GM19023 (cell line): ENCODE measurements at regions not wholly inside any gene's neighbourhood (a gene's known extent, or its start where the extent isn't known, plus 50 kb on each side); places are given as distances from the start of the nearest gene placed in this dataset.

Source experiments
- ATAC-seq: cut with Tn5 transposase; IDR thresholded peaks from one replicate; pipeline ENCODE4 v1.9.1; 2021; ENCODE audit warnings: mild to moderate bottlenecking, moderate library complexity; ENCODE audit not compliant: unreplicated experiment

DNA sequence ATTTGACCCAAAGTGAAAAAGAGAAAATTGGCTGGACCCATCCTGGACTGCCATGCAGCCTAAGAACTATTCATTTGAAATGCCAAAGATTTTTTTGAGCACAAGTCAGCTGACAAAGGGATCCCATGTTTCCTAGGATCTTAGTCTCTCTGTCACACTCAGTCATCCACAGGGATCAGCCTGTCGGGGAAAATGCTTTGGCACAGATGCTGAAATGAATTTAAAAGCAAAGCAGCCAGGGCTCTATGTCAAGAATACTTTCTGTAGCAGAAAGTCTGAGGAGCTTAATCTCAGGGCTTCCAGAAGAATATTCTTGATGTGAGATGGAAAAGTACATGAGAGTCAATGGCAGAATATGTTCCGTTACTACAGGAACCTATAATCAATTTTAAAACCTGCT lies 1900.8 kb downstream of the MRPL39 start:
- ATAC-seq: no peak

DNA sequence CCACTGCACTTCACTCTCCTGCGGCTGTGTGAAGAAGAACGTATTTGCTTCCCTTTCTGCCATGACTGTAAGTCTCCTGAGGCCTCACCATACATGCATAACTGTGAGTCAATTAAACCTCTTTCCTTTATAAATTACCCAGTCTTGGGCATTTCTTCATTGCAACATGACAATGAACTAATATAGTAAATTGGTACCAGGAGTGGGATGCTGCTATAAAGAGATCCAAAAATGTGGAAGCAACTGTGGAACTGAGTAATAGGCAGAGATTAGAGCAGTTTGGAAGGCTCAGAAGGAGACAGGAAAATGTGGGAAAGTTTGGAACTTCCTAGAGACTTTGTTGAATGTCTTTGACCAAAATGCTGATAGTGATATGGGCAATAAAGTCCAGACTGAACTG lies 1907.9 kb downstream of the MRPL39 start:
- ATAC-seq: no peak

DNA sequence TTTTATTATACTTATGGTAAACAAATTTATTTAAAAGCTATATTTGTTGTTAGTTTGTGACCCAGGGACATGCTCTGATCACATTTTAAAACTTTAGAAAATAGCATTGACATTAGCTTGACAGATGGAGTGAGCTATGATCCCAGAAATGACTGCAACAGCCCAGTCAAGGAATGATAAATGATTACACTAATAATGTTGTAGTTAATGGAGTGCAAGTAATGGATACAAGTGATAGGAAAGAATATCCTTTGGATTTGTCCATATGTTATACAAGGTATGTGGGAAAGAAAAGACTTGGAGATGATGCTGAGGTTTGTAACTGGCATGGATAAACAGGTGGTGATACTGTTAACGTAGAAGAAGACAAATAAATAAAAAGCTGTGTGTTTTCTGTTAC lies 1908.7 kb downstream of the MRPL39 start:
- no peak for ATAC-seq

DNA sequence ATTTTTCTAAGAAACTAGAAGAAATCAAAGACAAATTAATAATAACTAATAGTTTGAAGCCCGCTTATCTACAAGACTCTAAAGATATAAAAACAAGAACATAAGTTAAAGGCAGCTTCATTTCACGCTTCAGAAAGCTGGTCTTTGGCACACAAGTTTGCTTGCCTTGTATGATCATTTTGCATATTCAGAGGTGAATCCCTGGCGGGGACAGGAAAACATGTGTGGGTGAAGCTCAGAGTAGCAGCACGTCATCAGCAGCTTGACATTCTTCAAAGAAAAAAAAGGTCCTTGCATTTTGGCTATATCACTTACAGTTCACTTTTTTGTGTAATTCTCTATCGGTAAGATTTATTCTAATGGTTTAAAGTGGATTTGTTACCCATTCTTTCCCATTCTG lies 1911.8 kb downstream of the MRPL39 start:
- ATAC-seq: no peak

DNA sequence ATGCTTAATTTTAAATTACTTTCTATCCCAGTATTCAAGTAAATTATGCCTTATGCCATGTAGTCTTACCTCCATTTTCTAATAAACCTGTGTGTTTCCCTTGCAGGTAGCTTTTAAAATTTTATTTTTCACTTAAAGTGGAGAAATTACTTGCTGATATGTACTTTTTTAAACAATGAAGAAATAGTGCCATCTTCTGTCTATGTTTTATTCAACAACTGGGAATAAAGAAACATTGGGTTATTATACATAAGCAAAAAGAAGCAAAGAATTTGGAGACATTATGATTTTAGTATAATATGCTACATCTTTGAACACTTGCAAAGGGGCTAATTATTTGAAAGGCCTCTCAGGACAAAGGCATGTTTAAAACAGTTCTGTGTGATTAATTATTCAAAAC lies 1912.9 kb downstream of the MRPL39 start:
- ATAC-seq: no peak

DNA sequence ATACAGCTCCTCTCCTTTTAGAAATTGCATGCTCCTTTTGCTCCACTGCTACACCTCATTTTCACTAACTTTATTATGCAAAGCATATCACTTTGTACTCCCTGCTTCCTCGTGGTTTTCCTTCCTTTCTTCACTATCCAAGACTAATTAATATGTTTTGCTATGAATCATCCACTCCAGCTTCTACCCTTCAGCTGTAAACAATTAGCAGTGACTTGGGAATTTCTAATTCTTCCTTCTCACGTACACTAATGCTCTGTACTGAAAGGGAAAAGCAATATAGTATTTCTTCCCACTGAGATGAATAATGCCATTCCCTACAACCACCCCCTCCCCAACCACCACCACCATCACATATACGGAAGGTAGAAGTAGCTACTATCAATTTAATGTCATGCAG lies 1917.0 kb downstream of the MRPL39 start:
- ATAC-seq: no peak

DNA sequence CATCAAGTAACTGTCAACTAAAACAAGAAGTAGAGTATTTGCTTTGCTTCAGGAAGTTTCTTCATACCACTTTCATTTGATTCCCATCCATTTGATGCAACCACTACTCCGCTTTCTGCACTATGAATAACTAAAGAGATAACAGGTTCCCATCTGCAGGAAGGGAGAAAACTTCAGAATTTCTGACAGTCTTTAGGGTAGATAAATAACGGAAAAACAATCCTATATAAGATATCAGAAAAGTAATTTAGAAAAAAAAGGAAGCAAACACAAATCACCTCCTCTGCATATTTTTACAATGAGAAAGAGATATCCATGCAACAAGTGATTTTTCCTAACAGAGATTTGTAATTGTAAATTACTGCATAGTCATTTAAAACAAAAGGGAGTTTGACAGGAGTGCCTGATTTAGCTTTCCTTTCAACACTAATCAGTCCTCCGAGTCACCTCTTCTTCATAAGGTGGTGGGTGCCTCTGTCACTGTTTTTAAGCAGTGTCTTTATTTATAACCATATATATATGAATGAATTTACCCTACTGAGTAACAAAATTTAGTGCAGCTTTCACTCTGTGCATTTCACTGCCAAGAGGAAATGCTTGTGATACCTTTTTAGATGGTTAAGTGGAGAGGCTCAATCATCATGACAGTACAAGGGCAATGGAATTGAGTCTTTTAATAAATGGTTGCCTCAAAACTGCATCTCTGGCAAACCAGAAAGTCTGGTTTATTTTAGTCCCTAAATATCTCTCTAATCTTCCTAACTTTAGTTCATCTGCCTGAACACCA lies 1920.4 kb downstream of the MRPL39 start:
- no peak for ATAC-seq

DNA sequence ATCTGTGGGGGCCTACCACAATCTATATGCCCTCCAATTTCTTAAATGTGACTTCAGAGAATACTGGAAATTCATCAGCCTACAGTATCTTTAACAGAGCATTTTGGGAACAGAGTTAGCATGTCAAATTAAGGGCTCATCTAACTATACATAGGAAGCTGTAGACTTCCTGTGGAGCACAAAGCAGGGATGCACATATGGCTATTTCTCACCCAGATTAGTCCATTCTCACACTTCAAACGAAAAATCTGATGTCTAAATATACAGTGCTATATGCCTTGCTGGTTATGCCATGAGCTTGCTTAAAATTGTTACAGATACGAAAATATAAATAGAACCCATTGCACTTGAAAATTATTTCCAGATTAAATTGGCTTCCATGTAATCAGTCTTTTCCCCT lies 1922.8 kb downstream of the MRPL39 start:
- ATAC-seq: no peak

DNA sequence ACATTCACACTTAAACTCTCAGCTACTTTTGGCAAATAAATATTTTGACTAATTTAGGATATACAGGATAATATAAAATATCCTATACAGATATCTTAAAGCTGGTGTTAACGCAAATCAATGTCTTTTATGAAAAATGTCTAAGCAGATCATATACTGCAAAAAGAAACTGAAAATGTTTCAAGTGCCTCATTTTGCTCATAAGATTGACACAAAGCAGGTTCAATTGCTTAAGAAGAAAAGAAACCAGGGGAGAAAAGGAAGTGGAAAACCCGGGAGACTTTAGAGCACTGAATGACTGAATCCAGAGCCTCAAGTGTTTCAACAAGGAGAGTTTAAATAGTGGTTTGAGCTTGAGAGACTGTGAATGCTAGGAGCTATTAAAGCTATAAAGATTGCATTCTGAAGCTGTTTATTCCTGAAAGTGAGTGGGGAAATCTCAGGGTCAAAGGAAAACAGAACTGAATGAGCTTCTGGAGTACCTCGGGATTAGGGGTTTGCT lies 1943.0 kb downstream of the MRPL39 start:
- ATAC-seq: no peak

DNA sequence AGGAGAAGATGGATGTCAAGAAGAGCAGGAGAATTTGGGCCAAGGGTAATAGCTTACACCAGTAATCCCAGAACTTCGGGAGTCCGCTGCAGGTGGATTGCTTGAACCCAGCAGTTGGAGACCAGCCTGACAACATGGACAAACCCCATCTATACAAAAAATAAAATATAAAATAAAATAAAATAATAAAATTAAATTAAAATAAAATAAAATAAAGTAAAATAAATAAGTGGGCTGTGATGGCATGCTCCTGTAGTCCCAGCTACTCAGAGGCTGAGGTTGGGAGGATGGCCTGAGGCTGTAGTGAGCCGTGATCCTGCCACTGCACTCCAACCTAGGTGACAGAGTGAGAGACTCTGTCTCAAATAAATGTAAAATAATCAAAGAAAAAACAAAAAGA lies 1946.7 kb downstream of the MRPL39 start:
- no peak for ATAC-seq

DNA sequence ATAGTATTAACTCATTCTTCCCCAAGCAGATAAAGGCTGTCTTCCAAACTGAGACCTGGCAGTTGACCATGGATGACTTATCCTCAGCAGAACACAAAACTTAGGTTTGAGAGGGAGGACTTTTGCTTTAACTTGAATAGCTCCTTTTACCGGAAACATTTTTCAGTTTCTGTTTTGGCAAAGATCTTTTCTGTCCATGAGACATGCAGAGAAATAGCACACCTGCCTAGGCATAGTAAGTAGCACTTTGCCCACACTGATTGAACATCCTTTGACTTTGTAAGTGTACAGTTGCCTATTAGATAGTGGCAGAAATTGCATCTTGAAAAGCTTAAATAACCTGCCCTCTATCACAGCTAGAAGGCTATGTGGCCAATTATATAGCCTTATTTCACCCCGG lies 1962.5 kb downstream of the MRPL39 start:
- no peak for ATAC-seq

DNA sequence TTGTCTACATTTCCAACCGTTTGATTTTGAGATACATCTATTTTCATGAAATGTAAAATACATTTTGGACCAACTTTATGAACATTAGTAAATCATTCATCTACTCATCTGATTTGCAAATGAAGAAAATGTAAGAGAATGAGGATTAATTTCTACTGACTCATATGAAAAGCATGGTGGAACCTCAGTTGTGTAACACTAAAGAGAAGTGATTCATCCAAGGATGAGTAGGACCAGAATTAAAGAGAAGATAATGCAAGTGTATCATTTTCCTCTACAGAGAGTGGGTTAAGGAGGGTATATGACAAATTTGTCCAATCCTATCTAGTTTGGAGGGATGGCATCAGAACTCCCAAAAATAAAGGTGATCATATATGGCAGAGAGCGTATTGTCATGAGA lies 1967.6 kb downstream of the MRPL39 start:
- ATAC-seq: no peak

DNA sequence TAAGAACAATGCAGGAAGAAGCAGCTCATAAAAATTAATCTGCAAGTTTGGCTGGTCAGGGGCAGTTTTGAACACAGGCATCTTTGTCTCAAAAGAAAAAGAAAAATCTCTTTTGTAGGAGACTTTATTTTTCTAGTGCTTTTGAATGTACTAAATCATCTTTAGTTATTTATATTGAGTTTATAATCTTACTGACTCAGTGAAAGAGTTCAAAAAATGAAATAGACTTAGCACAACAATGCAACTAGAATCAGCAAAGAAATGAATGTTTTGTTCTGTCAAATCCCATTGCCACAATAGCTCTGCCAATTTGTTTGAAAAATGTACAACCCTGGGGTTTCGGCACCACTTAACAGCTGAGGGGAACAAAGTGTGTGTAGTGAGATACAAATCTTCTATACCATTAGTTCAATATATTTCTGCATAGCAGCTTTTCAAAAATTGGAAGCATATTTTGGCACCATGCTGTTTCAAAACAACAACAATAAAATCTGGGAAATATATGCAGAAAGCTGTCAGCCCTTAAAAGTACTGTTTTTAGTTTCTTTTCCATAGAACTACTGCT lies 1969.1 kb downstream of the MRPL39 start:
- no peak for ATAC-seq

DNA sequence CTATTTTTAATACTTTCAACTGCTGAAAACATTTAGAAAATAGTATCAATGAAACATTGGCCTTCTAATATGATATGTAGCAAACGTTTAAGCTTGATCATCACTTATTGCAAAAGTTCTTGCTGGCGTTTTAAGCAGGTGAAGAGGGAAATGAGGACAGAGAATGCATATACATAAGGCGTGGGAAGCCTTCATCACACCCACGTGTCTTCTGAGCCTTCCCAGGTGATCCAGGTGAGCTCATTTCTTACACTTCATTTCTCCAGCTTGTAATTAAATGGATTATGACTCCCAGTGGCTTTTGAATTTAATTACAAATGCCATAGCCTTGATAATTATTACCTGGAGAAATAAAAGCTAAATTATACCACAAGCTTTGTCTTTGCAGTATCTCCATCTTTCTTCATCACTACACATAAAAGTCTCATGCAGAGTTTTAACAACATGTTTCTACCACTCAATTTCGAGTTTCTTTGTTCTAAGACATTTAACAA lies 1973.8 kb downstream of the MRPL39 start:
- ATAC-seq: no peak

DNA sequence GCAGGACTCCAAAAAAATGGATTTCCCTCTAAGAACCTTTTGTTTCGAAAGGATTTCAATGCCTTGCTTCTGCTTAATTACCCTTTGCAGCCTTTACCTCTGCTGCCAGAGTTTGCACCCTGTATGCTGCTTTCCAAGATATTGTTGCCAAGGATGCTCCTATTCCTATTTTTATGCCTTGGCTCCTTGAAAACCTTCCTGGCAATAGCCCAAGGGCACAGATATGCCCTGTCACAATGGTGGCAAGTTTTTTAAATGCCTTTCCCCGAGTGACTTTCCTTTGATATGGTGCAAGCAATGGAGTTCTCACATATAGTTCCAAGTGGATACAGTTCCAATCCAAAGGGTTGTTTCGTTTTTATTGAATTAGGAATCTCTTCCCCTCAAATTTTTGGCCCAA lies 1983.0 kb downstream of the MRPL39 start:
- no peak for ATAC-seq

DNA sequence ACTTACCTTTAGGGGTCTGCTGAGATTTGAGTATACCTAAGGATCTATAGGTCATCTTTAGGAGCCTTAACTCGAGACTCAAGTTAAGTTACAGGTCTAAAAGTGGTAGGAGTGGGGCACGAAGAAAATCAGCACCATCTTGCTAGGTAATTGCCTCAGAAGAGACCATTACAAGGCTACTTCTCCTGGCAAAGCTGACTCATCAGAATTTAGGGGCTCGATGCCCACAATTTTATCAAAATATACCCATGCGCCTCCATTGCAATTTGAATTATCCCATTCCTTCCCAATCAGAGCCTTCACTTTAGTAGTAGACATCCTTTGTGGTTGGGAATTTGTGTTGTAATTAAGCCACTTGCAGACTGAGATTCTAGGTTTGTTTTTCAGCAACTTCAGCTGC lies 1994.3 kb downstream of the MRPL39 start:
- no peak for ATAC-seq

DNA sequence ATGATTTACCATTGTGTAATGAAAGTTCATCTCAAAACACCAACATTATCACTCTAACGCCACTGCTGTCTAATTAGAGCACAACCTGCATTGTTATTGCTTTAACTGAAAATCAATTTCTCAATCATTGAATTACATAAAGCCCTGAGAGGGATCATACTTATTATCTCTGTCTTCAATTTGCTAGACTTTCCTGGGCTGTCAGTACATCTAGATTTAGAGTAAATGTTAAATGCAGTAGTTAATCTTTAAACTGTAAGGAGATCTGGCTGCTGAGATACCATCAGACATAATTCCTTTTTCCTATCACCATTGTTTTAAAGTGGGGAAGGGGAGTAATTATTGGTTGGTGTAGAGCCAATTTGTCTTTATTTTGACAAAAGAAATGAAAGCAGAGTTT lies 1995.1 kb downstream of the MRPL39 start:
- ATAC-seq: no peak

DNA sequence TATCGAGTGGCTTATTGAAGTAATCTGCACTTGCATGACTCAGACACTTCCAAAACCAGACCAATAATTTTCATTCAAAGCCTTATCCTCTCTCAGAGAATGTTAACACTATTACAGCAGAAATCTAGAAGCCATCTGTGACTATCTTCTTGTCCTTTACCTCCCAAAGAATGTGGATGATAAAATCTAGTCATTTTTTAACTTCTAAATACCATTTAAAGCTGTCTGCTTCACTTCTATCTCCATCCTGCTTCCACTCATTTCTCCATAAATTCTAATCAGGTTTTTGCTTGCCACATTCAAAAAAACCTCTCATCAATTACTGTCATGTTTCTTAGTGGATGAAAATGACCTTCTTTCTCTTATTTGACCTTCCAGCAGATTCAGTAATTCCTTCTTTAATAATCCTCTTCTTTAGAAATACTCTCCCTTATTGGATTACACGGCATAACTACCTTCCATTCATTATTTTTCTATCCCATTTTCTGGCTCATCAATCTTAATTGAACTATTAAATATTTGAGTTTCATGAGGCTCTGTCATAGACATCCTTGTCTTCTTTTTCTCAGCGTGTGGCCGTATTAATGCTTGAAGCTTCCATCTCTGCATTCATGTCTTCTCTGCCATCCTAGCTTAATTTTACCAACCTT lies 1999.4 kb downstream of the MRPL39 start:
- ATAC-seq: no peak

DNA sequence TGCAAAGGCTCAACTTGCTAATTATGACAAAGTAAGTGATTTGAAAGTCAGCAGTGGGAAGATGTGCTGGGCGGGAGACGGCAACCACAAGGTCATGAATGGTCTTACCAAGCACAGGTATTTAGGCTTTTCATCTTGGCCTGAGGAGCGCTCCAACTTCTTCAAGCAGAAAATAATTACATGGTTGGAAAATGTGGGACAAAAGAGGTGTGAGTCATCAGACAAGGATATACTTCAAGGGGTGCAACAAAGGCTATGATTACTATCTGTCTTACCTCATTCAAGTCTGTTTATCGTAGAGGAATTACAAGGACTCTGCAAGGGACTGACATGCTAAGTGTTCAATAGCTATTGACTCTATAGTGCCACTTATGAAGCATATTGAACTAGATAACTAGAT lies 2005.7 kb downstream of the MRPL39 start:
- ATAC-seq: no peak

DNA sequence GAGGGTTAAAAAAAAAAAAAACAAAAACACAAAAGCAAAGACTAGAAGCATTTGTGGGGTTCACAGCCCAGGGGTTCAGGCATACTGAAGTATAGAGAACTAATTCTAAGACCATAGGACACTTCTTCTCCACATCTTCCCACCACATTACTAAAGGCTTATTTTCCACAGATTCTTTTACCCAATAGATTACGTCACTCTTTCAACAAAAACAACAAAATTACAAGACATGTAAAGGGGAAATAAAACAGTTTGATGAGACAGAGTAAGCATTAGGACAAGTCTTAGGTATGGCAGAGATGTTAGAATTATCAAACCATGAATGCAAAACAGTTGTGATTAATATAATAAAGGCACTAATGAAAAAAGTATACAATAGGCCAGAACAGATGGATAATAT lies 2013.7 kb downstream of the MRPL39 start:
- no peak for ATAC-seq

DNA sequence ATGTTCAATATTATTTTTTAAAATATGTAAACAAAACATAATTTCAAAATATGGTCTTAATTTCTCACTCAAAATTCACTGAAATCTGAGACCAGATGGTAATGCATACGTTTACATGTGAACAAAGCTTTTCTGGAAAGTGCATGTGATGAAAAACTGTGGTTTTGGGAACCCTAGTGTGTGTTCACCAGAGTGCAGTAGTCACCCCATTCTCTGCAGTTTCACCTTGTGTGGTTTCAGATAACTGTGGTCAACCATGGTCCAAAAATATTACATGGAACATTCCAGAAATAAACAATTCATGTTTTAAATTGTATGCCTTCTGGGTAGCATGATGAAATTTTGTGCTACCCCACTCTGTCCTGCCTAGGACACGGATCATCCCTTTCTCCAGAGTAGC lies 2021.9 kb downstream of the MRPL39 start:
- ATAC-seq: no peak

DNA sequence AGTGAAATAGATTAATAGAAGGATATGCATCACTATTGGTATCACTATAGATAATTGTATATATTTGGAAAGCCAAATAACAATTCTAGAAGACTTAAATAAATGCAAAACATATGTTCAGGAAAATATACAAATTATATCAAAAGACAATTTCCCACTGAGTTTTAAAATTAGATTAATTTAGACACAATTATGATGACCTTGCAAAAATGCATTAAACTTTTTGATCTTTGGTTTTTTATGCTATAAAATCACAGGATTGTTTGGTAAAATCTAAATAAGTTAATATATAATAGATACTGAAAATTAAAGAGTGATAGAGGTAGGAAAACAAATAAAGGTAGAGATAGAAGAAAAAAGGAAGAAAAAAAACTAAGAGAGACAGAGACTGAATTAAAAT lies 2027.7 kb downstream of the MRPL39 start:
- ATAC-seq: no peak
